HEK293T (cell line): ENCODE measurements at regions not wholly inside any gene's neighbourhood (a gene's known extent, or its start where the extent isn't known, plus 50 kb on each side); places are given as distances from the start of the nearest gene placed in this dataset.

Source experiments
- CTCF ChIA-PET: fragments of 350-600 bp; formaldehyde crosslinking; extraction: SDS; loops from one replicate; lab custom pipeline; 2021; ENCODE audit warnings: antibody characterized with exemption, inconsistent platforms; lab: Yijun Ruan, JAX
- POLR2A ChIA-PET: fragments of 350-600 bp; formaldehyde crosslinking; extraction: SDS; loops from one replicate; lab custom pipeline; 2020; ENCODE audit warnings: antibody characterized with exemption, inconsistent platforms; lab: Yijun Ruan, JAX
- DNase-seq: peaks from one replicate; pipeline ENCODE4 v3.0.0; 2012; ENCODE audit warnings: mixed read lengths; ENCODE audit errors: extremely low spot score
- ARNT ChIP-seq: fragments of 450-650 bp; IDR thresholded peaks from 2 replicates; pipeline ENCODE4 v1.6.1; 2017; ENCODE audit warnings: mild to moderate bottlenecking
- BHLHE40 ChIP-seq: fragments of 450-650 bp; IDR thresholded peaks from 2 replicates; pipeline ENCODE4 v1.6.1; 2016; ENCODE audit warnings: mild to moderate bottlenecking, moderate library complexity, borderline replicate concordance
- CTBP1 ChIP-seq: fragments of 450-650 bp; IDR thresholded peaks from 2 replicates; pipeline ENCODE4 v1.6.1; 2016; ENCODE audit warnings: borderline replicate concordance
- ELF4 ChIP-seq: fragments of 450-650 bp; IDR thresholded peaks from 2 replicates; pipeline ENCODE4 v1.6.1; 2017; ENCODE audit warnings: antibody characterized with exemption
- FOXA1 ChIP-seq: fragments of 450-650 bp; IDR thresholded peaks from 2 replicates; pipeline ENCODE4 v1.6.1; 2016; ENCODE audit warnings: mild to moderate bottlenecking
- FOXK2 ChIP-seq: fragments of 450-650 bp; IDR thresholded peaks from 2 replicates; pipeline ENCODE4 v1.6.1; 2016; ENCODE audit warnings: mild to moderate bottlenecking
- FOXM1 ChIP-seq: fragments of 450-650 bp; IDR thresholded peaks from 2 replicates; pipeline ENCODE4 v1.6.1; 2017; ENCODE audit warnings: mild to moderate bottlenecking, borderline replicate concordance
- HDGF ChIP-seq: fragments of 450-650 bp; IDR thresholded peaks from 2 replicates; pipeline ENCODE4 v1.6.1; 2017; ENCODE audit warnings: antibody characterized with exemption, borderline replicate concordance
- L3MBTL2 ChIP-seq: fragments of 450-650 bp; conservative IDR thresholded peaks from 2 replicates; pipeline ENCODE4 v1.6.1; 2016; ENCODE audit warnings: mild to moderate bottlenecking
- LEF1 ChIP-seq: fragments of 450-650 bp; IDR thresholded peaks from 2 replicates; pipeline ENCODE4 v1.6.1; 2017; ENCODE audit warnings: mild to moderate bottlenecking, borderline replicate concordance
- NFRKB ChIP-seq: fragments of 450-650 bp; IDR thresholded peaks from 2 replicates; pipeline ENCODE4 v1.6.1; 2016; ENCODE audit warnings: mild to moderate bottlenecking, moderate library complexity
- SP1 ChIP-seq: fragments of 450-650 bp; IDR thresholded peaks from 2 replicates; pipeline ENCODE4 v1.6.1; 2017
- SUZ12 ChIP-seq: fragments of 450-650 bp; IDR thresholded peaks from 2 replicates; pipeline ENCODE4 v1.6.1; 2016; ENCODE audit warnings: mild to moderate bottlenecking
- TARDBP ChIP-seq: fragments of 450-650 bp; IDR thresholded peaks from 2 replicates; pipeline ENCODE4 v1.6.1; 2016
- ZNF384 ChIP-seq: fragments of 450-650 bp; IDR thresholded peaks from 2 replicates; pipeline ENCODE4 v1.6.1; 2016
- TF ChIP-seq, protein P1 (sequence below): fragments of 450-650 bp; IDR thresholded peaks from 2 replicates; pipeline ENCODE4 v1.6.1; 2016

DNA sequence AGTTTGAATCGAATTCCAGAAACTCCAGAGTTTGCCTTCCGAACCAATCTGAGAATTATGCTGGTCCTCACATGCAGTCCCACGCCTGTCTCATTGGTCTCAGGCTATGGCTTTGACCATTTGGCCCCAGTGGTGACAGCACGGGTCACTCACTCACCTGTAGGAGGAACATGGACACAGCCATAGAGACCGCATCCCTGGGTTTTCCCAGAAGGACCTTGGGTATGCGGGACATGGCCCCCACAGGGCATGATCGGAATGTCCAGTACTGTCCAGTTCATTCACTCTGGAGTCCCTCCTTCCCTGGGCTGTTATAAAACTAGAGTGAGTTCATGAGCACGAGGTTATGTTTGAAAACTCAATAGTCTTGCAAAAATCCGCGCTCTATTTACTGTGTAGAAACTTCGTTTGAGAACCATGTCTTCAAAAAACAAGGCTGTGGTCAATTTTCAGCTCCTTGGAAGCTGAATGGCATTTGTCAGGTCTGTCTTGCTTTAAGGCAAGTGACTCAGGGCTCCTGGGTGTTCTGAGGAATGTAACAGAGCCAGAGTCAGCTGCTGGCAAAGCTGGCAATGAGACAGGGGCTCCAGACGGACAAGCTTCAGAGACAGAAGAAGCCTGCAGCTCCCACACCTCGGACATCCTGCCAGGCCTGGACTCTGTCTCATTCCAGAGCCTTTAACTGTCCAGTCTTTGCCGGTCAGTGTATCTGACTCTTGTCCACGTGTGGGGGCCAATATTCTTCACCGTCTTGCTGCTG lies 86.7 kb upstream of the TMEM18 start:
- TF ChIP-seq ZNF384, result no peak
- no peak for TF ChIP-seq FOXM1
- TF ChIP-seq CTBP1, result no peak
- TF ChIP-seq L3MBTL2, result no peak
- TF ChIP-seq NFRKB, result no peak
- no peak for TF ChIP-seq TARDBP
- no peak for TF ChIP-seq HDGF
- TF ChIP-seq LEF1, result no peak
- no peak for TF ChIP-seq SUZ12
- no peak for TF ChIP-seq ARNT
- TF ChIP-seq SP1, result no peak
- TF ChIP-seq, protein P1, sequence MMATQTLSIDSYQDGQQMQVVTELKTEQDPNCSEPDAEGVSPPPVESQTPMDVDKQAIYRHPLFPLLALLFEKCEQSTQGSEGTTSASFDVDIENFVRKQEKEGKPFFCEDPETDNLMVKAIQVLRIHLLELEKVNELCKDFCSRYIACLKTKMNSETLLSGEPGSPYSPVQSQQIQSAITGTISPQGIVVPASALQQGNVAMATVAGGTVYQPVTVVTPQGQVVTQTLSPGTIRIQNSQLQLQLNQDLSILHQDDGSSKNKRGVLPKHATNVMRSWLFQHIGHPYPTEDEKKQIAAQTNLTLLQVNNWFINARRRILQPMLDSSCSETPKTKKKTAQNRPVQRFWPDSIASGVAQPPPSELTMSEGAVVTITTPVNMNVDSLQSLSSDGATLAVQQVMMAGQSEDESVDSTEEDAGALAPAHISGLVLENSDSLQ, result no peak
- TF ChIP-seq FOXA1, result no peak
- no peak for TF ChIP-seq ELF4
- ChIA-PET CTCF (no interaction called here), POLR2A (no interaction called here)
- DNase-seq, result no peak

DNA sequence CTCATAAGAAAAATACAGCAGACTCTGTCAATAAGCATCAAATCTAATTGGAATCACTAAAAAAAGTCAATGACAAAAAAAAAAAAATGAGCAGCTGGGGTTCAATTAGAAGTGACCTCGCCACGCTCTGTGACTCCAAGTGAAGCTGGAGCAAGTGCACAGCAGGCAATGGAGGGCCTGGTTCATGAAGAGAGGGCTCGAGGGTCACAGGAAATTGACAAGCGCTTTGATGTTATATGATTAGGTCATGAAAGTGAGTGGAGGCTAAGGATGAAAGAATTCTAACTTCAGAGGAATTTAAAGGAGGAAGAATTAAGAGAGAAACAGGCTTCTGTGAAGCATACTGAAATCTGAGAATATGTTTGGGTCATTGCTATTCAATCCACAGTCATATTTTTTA lies 85.4 kb upstream of the TMEM18 start:
- POLR2A ChIA-PET, result no interaction called here

GRCh38 chr2:761384-761783 lies 84.2 kb upstream of the TMEM18 start:
- no peak for TF ChIP-seq SUZ12
- TF ChIP-seq, protein P1, result no peak
- no peak for TF ChIP-seq LEF1
- TF ChIP-seq ELF4, result no peak
- DNase-seq, result no peak
- POLR2A ChIA-PET, result no interaction called here
- CTCF ChIA-PET, result no interaction called here

More for the DNA sequence above, 85.4 kb upstream of the TMEM18 start:
- CTCF ChIA-PET, result no interaction called here
- no peak for DNase-seq
- TF ChIP-seq TARDBP, result no peak
- TF ChIP-seq NFRKB, result no peak
- TF ChIP-seq LEF1, result no peak
- no peak for TF ChIP-seq HDGF
- no peak for TF ChIP-seq BHLHE40
- no peak for TF ChIP-seq FOXM1

- no peak for DNase-seq
- CTCF ChIA-PET, result no interaction called here
- no peak for TF ChIP-seq SP1
- TF ChIP-seq ARNT, result no peak
- TF ChIP-seq FOXK2, result no peak
- TF ChIP-seq TARDBP, result no peak
- no peak for TF ChIP-seq BHLHE40
- no peak for TF ChIP-seq CTBP1
- TF ChIP-seq SUZ12, result no peak
- no peak for TF ChIP-seq LEF1
- no peak for TF ChIP-seq NFRKB
- TF ChIP-seq HDGF, result no peak
- no peak for TF ChIP-seq ELF4
- no peak for TF ChIP-seq ZNF384
- POLR2A ChIA-PET, result no interaction called here
Measured at GRCh38 chr2:760001-760400, 82.8 kb upstream of the TMEM18 start.

DNA sequence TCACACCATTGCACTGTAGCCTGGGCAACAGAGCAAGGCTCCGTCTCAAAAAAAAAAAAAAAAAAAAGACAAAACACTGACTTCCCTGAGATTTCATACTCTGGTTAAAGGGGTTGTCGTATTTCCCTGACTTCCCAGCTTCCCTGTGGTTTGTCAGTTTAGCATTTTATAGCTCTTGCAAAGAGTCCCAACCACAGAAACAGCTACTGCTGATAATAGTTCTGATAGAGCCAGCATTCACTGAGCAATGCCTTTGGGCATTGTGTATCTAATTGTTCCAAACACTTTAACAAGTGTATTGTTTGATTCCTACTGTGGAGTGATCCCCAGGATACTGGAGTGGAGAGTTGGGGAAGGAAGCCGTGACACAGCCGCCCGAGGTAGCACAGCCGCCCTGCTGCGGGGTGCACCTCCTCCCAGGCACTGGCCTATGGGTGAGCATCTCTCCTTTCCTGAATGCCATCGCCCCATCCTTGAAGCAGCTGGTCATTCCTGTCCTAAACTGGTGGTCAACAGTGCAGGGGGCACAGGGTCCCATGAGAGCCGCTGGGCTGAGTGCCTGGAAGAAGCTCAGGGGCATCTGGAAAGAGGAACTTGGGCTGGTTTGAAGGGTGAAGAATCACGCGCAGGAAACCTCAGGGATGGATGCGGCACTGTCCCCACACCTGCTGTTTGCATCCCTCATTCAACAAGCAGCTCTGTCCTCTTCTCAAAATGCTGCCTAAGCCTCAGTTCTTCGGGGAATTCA lies 81.0 kb upstream of the TMEM18 start:
- ChIA-PET POLR2A (no interaction called here), CTCF (interaction anchor here (0.5 kb wide), 1 partner anchor 394 kb away, joined by 3 read pairs; no protein-coding TSS in a partner anchor)
- no peak for TF ChIP-seq ZNF384
- TF ChIP-seq SUZ12, result no peak
- no peak for TF ChIP-seq SP1
- no peak for TF ChIP-seq ARNT
- no peak for TF ChIP-seq FOXK2
- TF ChIP-seq NFRKB, result no peak
- TF ChIP-seq BHLHE40, result no peak
- no peak for TF ChIP-seq LEF1
- TF ChIP-seq TARDBP, result no peak
- TF ChIP-seq, protein P1, result no peak
- no peak for DNase-seq

- POLR2A ChIA-PET, result no interaction called here
- CTCF ChIA-PET, result no interaction called here
- no peak for DNase-seq
- TF ChIP-seq ELF4 (no peak), SP1 (no peak), SUZ12 (no peak), FOXA1 (no peak), LEF1 (no peak), NFRKB (no peak), BHLHE40 (no peak), FOXM1 (no peak), TARDBP (no peak), FOXK2 (no peak), HDGF (no peak), ARNT (no peak), ZNF384 (no peak), CTBP1 (no peak), L3MBTL2 (no peak)
- TF ChIP-seq, protein P1, result no peak
Measured at GRCh38 chr2:753123-753522, 75.9 kb upstream of the TMEM18 start.
